Neuronal stem cell (in vitro differentiated cells): ENCODE measurements at regions not wholly inside any gene's neighbourhood (a gene's known extent, or its start where the extent isn't known, plus 50 kb on each side); places are given as distances from the start of the nearest gene placed in this dataset.
A peak's percentile ranks its signal among the peaks of the same experiment; 100 is the strongest.

Experiments used
- DNase-seq: peaks from one replicate; pipeline ENCODE4 v3.0.0-alpha.2; 2013; ENCODE audit warnings: low spot score
- H2AFZ ChIP-seq: one replicate; pipeline ENCODE4 v1.6.1; 2013; ENCODE audit warnings: mild to moderate bottlenecking, low read length, inconsistent platforms
- H2AK5ac ChIP-seq: 2 replicates; pipeline ENCODE4 v1.6.1; 2013; ENCODE audit warnings: low read depth, mild to moderate bottlenecking, inconsistent platforms, low read length, moderate library complexity, mixed read lengths
- H2BK120ac ChIP-seq: 2 replicates; pipeline ENCODE4 v1.6.1; 2013; ENCODE audit warnings: low read depth, mild to moderate bottlenecking, inconsistent platforms, low read length, moderate library complexity, mixed read lengths
- H2BK12ac ChIP-seq: one replicate; pipeline ENCODE4 v1.6.1; 2013; ENCODE audit warnings: low read length, inconsistent platforms
- H2BK15ac ChIP-seq: 2 replicates; pipeline ENCODE4 v1.6.1; 2013; ENCODE audit warnings: mild to moderate bottlenecking, low read length, inconsistent platforms, mixed read lengths
- H2BK5ac ChIP-seq: one replicate; pipeline ENCODE4 v1.6.1; 2013; ENCODE audit warnings: inconsistent platforms, mild to moderate bottlenecking, low read length, moderate library complexity
- H3K14ac ChIP-seq: one replicate; pipeline ENCODE4 v1.6.1; 2013; ENCODE audit warnings: low read length, inconsistent platforms
- H3K18ac ChIP-seq: 2 replicates; pipeline ENCODE4 v1.6.1; 2013; ENCODE audit warnings: low read length, inconsistent platforms
- H3K23ac ChIP-seq: 2 replicates; pipeline ENCODE4 v1.6.1; 2013; ENCODE audit warnings: low read depth, mild to moderate bottlenecking, mixed read lengths, low read length, inconsistent platforms; ENCODE audit not compliant: poor library complexity
- H3K27ac ChIP-seq: replicated peaks from 3 replicates; pipeline ENCODE4 v1.5.1; 2013; ENCODE audit warnings: low read length, inconsistent platforms
- H3K27me3 ChIP-seq, 3 experiments: 2 replicates each; pipeline ENCODE4 v1.6.1; 2013; ENCODE audit warnings: low read length in 3 of 3, mild to moderate bottlenecking in 2 of 3, inconsistent platforms in 1 of 3, low read depth in 1 of 3, mixed read lengths in 1 of 3, moderate library complexity in 1 of 3; ENCODE audit not compliant: control insufficient read depth in 3 of 3, insufficient read depth in 3 of 3
- H3K36me3 ChIP-seq, 2 donors: replicated peaks in 1 of 2; 2 replicates each; pipeline ENCODE4 v1.6.1; 2013; ENCODE audit warnings: low read length in 2 of 2; ENCODE audit not compliant: control insufficient read depth in 2 of 2, insufficient read depth in 2 of 2
- H3K4ac ChIP-seq: 2 replicates; pipeline ENCODE4 v1.6.1; 2013; ENCODE audit warnings: inconsistent platforms, mild to moderate bottlenecking, low read length, moderate library complexity
- H3K4me1 ChIP-seq, 2 donors: 1 replicate in 1 of 2; 2 replicates in 1 of 2; pipeline ENCODE4 v1.6.1; 2013; ENCODE audit warnings: low read length in 2 of 2, low read depth in 1 of 2; ENCODE audit not compliant: control insufficient read depth in 2 of 2, insufficient read depth in 1 of 2
- H3K4me2 ChIP-seq: one replicate; pipeline ENCODE4 v1.6.1; 2013; ENCODE audit warnings: mild to moderate bottlenecking, low read length, inconsistent platforms; ENCODE audit not compliant: insufficient read depth, poor library complexity, severe bottlenecking
- H3K4me3 ChIP-seq, 2 donors: 2 replicates each; pipeline ENCODE4 v1.5.1; 2013; ENCODE audit warnings: low read length in 2 of 2, mild to moderate bottlenecking in 2 of 2, inconsistent platforms in 1 of 2, moderate library complexity in 1 of 2
- H3K79me1 ChIP-seq: one replicate; pipeline ENCODE4 v1.6.1; 2013; ENCODE audit warnings: low read depth, mild to moderate bottlenecking, inconsistent platforms, low read length, moderate library complexity
- H3K9ac ChIP-seq: one replicate; pipeline ENCODE4 v1.6.1; 2013; ENCODE audit warnings: mild to moderate bottlenecking, low read depth, low read length, inconsistent platforms; ENCODE audit not compliant: poor library complexity
- H3K9me3 ChIP-seq, 2 donors: replicated peaks in 1 of 2; 2 replicates each; pipeline versions ENCODE3 to v1.6.1; 2013; ENCODE audit warnings: low read length in 2 of 2, mild to moderate bottlenecking in 2 of 2, inconsistent platforms in 1 of 2, low read depth in 1 of 2, mixed read lengths in 1 of 2, moderate library complexity in 1 of 2; ENCODE audit not compliant: control insufficient read depth in 2 of 2, insufficient read depth in 1 of 2
- H4K8ac ChIP-seq: one replicate; pipeline ENCODE4 v1.6.1; 2013; ENCODE audit warnings: low read depth, mild to moderate bottlenecking, inconsistent platforms, low read length, moderate library complexity
- H4K91ac ChIP-seq: one replicate; pipeline ENCODE4 v1.6.1; 2013; ENCODE audit warnings: low read length, low read depth, mild to moderate bottlenecking, inconsistent platforms; ENCODE audit not compliant: poor library complexity
- WGBS, 2 donors: extraction: QIAGEN DNeasy Blood & Tissue Kit; methylation state at CpG; one replicate each; pipeline ENCODE4 v1.1.7; 2013; ENCODE audit warnings: missing lambda C conversion rate in 2 of 2, mixed read lengths in 1 of 2; ENCODE audit not compliant: insufficient read length in 2 of 2, insufficient replicate concordance in 1 of 2; ENCODE audit errors: extremely low coverage in 2 of 2; 5-methylcytosine and 5-hydroxymethylcytosine counted together

DNA sequence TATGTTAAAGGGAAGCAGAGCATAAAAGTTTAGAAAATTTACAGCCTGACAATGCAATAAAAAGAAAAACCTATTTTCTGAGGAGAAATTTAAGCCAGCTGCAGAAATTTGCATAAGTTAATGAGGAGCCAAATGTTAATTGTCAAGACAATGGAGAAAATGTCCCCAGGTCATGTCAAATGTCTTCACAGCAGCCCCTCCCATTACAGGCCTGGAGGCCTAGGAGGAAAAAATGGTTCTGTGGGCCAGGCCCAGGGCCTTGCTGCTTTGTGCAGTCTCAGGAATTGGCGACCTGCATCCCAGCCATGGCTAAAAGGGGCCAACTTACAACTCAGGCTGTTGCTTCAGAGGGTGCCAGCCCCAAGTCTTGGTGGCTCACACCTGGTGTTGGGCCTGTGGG lies 275.4 kb upstream of the RPS6KA3 start:
- Histone ChIP-seq H3K36me3 (no peaks in the 10 kb centered on the region), H3K79me1 (no peaks in the 10 kb centered on the region), H2BK12ac (no peak overlapping the region), H3K27me3 (no peaks in the 10 kb centered on the region), H2AK5ac (no peak overlapping the region), H2AFZ (no peak overlapping the region), H2BK120ac (no peak overlapping the region), H3K9ac (no peak overlapping the region), H3K18ac (no peak overlapping the region), H3K27ac (no peak overlapping the region), H4K91ac (no peak overlapping the region), H3K4me3 (no peak overlapping the region), H3K4me2 (no peak overlapping the region), H4K8ac (no peak overlapping the region), H3K4me1 (no peaks in the 10 kb centered on the region), H2BK5ac (no peak overlapping the region), H2BK15ac (no peak overlapping the region), H3K23ac (no peak overlapping the region), H3K9me3 (no peaks in the 10 kb centered on the region), H3K4ac (no peak overlapping the region), H3K14ac (no peak overlapping the region)
- no peak for DNase-seq
- WGBS, 2 donors, result no CpG with 5 or more reads among the region's 1 CpG

DNA sequence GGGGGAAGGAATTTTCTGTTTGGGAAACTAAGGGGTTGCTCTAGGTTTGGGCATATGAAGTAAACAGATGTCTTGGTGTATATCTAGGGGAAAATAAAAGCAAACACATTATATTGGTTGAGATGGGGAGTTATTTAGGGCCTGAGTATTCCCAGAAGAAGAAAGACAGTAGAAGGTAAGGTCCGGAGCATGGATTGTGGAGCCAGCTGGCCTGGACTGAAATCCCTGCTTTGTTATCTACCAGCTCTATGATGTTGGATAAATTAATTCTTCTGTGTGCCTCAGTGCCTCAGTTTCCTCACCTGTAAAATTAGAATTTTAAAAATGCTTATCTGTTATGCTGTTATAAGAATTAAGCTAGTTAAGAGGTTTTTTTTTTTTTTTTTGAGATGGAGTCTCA lies 272.3 kb upstream of the RPS6KA3 start:
- no peak overlapping the region for H3K27ac ChIP-seq
- H3K23ac ChIP-seq, result no peak overlapping the region
- H2BK12ac ChIP-seq, result no peak overlapping the region
- no peak overlapping the region for H3K4ac ChIP-seq
- no peak overlapping the region for H2BK120ac ChIP-seq
- H3K4me3 ChIP-seq, result no peak overlapping the region
- H3K27me3 ChIP-seq, result no peaks in the 10 kb centered on the region
- DNase-seq, result no peak
- no peak overlapping the region for H2AFZ ChIP-seq
- H3K79me1 ChIP-seq, result no peaks in the 10 kb centered on the region
- no peak overlapping the region for H3K18ac ChIP-seq
- no peak overlapping the region for H2BK15ac ChIP-seq
- H3K9me3 ChIP-seq, result no peaks in the 10 kb centered on the region
- no peak overlapping the region for H3K9ac ChIP-seq
- no peak overlapping the region for H2AK5ac ChIP-seq
- no peaks in the 10 kb centered on the region for H3K4me1 ChIP-seq
- no peaks in the 10 kb centered on the region for H3K36me3 ChIP-seq
- H2BK5ac ChIP-seq, result no peak overlapping the region
- H3K14ac ChIP-seq, result no peak overlapping the region
- no CpG with 5 or more reads among the region's 1 CpG for WGBS, 2 donors
- H4K8ac ChIP-seq, result no peak overlapping the region
- H4K91ac ChIP-seq, result no peak overlapping the region
- no peak overlapping the region for H3K4me2 ChIP-seq

DNA sequence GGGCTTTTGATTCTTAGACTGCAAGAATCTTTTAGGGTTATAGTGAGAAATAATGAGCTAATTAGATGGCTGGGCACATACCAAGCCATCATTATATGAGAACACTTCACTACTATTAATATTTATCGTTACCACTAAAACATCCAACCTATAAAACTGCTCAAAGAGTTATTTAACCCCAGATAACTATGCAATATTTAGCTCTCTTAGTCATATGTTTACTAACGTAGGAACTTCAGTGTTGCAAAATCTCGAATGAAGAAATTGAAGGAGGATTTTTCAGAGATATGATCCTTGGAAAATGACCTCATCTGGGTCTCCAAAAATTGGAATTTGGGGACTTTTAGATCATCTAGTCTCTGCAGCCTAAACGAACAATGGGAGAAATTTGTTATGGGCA lies 265.0 kb upstream of the RPS6KA3 start:
- no peak overlapping the region for H2BK12ac ChIP-seq
- H3K23ac ChIP-seq, result no peak overlapping the region
- no peak overlapping the region for H4K8ac ChIP-seq
- H3K4me2 ChIP-seq, result no peak overlapping the region
- no peaks in the 10 kb centered on the region for H3K9me3 ChIP-seq
- H2BK15ac ChIP-seq, result no peak overlapping the region
- H2BK5ac ChIP-seq, result no peak overlapping the region
- H3K18ac ChIP-seq, result no peak overlapping the region
- H3K79me1 ChIP-seq, result no peaks in the 10 kb centered on the region
- no peaks in the 10 kb centered on the region for H3K27me3 ChIP-seq
- peaks cover 7 to 8% of the 10 kb centered on the region in 2 donors for H3K4me1 ChIP-seq
- H2BK120ac ChIP-seq, result no peak overlapping the region
- H3K4me3 ChIP-seq, result no peak overlapping the region
- no peak overlapping the region for H2AFZ ChIP-seq
- no peak overlapping the region for H3K14ac ChIP-seq
- no peak overlapping the region for H2AK5ac ChIP-seq
- H3K36me3 ChIP-seq, result no peaks in the 10 kb centered on the region
- WGBS, 2 donors, result no CpG with 5 or more reads among the region's 4 CpGs
- H3K4ac ChIP-seq, result no peak overlapping the region
- no peak overlapping the region for H3K27ac ChIP-seq
- H4K91ac ChIP-seq, result no peak overlapping the region
- H3K9ac ChIP-seq, result no peak overlapping the region
- no peak for DNase-seq

DNA sequence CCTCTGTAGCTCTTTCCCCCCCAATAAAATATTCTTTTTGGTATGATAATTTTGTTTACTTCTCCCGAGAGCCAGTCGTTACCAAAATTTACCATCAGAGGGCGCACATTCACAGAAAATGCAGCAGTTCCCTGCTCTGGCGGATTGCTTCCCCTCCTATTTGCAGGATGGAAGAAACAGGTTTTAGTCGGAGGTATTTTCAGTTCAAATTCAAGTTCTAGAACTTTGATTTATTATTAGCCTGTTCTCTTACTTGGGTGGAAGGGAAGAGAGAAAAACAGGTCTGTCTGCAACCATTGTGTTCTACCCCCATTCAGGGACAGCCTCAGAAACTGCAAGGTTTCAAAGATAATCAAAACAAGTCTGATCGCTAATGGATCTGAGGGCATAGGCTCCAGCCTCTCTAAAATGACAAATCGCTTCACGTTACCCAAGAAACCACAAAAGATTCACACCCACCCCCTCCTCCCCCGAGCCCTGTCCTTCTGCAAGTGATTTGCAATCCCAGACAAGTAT lies 263.8 kb upstream of the RPS6KA3 start:
- no peak overlapping the region for H2AK5ac ChIP-seq
- no peak overlapping the region for H3K27ac ChIP-seq
- DNase-seq, result peak; percentile 48
- H3K9me3 ChIP-seq, result no peaks in the 10 kb centered on the region
- H2BK5ac ChIP-seq, result no peak overlapping the region
- no peak overlapping the region for H4K8ac ChIP-seq
- no peak overlapping the region for H2BK15ac ChIP-seq
- H3K4me2 ChIP-seq, result no peak overlapping the region
- no peaks in the 10 kb centered on the region for H3K36me3 ChIP-seq
- H3K14ac ChIP-seq, result no peak overlapping the region
- peak overlapping the region; percentile 80 for H2AFZ ChIP-seq
- no peaks in the 10 kb centered on the region for H3K79me1 ChIP-seq
- H3K9ac ChIP-seq, result no peak overlapping the region
- H3K18ac ChIP-seq, result no peak overlapping the region
- H3K4ac ChIP-seq, result no peak overlapping the region
- no peak overlapping the region for H3K23ac ChIP-seq
- no peak overlapping the region for H4K91ac ChIP-seq
- no peaks in the 10 kb centered on the region for H3K27me3 ChIP-seq
- no CpG with 5 or more reads among the region's 9 CpGs for WGBS, 2 donors
- no peak overlapping the region for H3K4me3 ChIP-seq
- no peak overlapping the region for H2BK12ac ChIP-seq
- peaks cover 7 to 8% of the 10 kb centered on the region in 2 donors for H3K4me1 ChIP-seq
- no peak overlapping the region for H2BK120ac ChIP-seq
